ENCODE measurements at regions not wholly inside any gene's neighbourhood (a gene's known extent, or its start where the extent isn't known, plus 50 kb on each side); places are given as distances from the start of the nearest gene placed in this dataset.

DNA sequence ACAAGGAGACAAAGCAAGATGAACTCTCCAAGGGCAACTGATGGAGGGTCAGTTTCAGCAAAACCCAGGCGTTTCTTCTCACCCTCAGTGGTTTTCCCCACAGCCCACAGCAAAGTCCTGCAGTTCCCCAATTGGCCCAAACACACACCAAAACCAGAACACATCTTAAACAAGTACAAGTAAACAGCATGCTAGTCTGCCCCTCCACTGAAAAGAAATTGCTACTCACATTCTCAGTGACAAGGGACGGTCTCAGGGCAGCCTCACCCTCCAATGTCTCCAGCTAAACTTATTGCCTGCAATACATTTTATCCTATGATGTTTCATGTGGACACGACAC is 300.6 kb upstream of the IRX3 start:
- no peak for TF ChIP-seq TAF1 (IDR thresholded peaks at IDR 0.05; ENCODE audit: borderline replicate concordance, insufficient read depth, low read length)
- no peak for TF ChIP-seq SIN3A (IDR thresholded peaks at IDR 0.05; ENCODE audit: borderline replicate concordance, insufficient read depth, low read length)
- TF ChIP-seq, protein P1, sequence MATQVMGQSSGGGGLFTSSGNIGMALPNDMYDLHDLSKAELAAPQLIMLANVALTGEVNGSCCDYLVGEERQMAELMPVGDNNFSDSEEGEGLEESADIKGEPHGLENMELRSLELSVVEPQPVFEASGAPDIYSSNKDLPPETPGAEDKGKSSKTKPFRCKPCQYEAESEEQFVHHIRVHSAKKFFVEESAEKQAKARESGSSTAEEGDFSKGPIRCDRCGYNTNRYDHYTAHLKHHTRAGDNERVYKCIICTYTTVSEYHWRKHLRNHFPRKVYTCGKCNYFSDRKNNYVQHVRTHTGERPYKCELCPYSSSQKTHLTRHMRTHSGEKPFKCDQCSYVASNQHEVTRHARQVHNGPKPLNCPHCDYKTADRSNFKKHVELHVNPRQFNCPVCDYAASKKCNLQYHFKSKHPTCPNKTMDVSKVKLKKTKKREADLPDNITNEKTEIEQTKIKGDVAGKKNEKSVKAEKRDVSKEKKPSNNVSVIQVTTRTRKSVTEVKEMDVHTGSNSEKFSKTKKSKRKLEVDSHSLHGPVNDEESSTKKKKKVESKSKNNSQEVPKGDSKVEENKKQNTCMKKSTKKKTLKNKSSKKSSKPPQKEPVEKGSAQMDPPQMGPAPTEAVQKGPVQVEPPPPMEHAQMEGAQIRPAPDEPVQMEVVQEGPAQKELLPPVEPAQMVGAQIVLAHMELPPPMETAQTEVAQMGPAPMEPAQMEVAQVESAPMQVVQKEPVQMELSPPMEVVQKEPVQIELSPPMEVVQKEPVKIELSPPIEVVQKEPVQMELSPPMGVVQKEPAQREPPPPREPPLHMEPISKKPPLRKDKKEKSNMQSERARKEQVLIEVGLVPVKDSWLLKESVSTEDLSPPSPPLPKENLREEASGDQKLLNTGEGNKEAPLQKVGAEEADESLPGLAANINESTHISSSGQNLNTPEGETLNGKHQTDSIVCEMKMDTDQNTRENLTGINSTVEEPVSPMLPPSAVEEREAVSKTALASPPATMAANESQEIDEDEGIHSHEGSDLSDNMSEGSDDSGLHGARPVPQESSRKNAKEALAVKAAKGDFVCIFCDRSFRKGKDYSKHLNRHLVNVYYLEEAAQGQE (IDR thresholded peaks at IDR 0.05; ENCODE audit: insufficient read depth in 1 of 2, low read depth in 2 of 2, low read length in 2 of 2) = no peak
- TF ChIP-seq FOXP2 (optimal IDR thresholded peaks at IDR 0.05; ENCODE audit: borderline replicate concordance, extremely low read depth, extremely low read length, insufficient read depth) = no peak
- TF ChIP-seq POLR2AphosphoS5 (IDR thresholded peaks at IDR 0.05; ENCODE audit: low read depth, low read length) = no peak

DNA sequence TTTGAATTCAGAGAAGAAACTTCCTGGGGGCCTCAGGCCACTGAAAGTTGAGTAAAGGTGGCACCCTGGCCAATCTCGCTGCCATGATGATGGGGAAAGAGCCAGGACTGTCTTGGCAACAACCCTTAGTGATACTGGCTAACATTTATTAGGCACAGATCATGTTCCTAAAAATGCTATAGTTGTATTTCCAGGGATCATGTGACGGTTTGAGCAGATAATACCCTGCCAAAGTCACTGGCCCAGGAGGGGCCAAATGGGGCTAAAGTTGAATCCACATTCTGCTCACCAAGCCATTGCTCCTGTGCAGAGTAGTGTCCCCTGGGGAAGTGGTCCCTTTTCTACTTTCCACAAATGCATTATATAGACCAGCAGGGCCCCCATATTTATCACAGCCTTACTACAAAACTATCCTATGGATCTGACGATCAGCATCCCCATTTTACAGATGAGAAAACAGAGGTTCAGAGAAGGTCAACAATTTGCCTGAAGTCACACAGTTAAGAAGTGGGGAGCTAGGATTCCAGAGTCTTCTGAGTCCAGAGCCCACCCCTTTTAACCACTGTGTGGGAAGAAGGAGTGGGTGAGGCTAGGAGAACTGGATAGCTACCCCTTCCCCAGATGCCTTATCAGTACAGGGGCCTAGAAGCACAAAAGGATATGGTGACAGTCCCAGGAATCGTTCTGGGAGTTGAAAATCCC is 300.0 kb upstream of the IRX3 start:
- TF ChIP-seq, protein P1 (IDR thresholded peaks at IDR 0.05; ENCODE audit: insufficient read depth in 1 of 2, low read depth in 2 of 2, low read length in 2 of 2) = no peak
- TF ChIP-seq SIN3A (IDR thresholded peaks at IDR 0.05; ENCODE audit: borderline replicate concordance, insufficient read depth, low read length) (no peak), FOXP2 (optimal IDR thresholded peaks at IDR 0.05; ENCODE audit: borderline replicate concordance, extremely low read depth, extremely low read length, insufficient read depth) (no peak), POLR2AphosphoS5 (IDR thresholded peaks at IDR 0.05; ENCODE audit: low read depth, low read length) (no peak), TAF1 (IDR thresholded peaks at IDR 0.05; ENCODE audit: borderline replicate concordance, insufficient read depth, low read length) (no peak)

DNA sequence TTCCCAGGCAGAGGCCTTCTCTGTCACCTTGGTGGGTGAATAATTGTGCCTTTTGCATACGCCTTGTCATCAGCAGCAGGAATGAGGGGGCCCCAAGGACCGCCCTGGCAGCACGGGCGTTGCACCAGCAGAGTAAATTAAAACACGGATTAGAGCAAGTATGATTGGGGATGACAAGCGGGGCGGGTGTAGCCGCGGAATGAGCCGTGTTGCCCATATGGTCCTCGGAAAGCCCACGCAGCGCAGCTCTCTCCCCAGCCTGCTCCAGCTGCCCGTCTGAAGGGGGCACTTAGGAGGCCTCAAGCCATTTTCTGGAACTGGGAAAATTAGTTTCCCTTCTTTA is 299.4 kb upstream of the IRX3 start:
- TF ChIP-seq SIN3A (IDR thresholded peaks at IDR 0.05; ENCODE audit: borderline replicate concordance, insufficient read depth, low read length) (no peak), FOXP2 (optimal IDR thresholded peaks at IDR 0.05; ENCODE audit: borderline replicate concordance, extremely low read depth, extremely low read length, insufficient read depth) (no peak), TAF1 (IDR thresholded peaks at IDR 0.05; ENCODE audit: borderline replicate concordance, insufficient read depth, low read length) (no peak), POLR2AphosphoS5 (IDR thresholded peaks at IDR 0.05; ENCODE audit: low read depth, low read length) (no peak)
- TF ChIP-seq, protein P1 (IDR thresholded peaks at IDR 0.05; ENCODE audit: insufficient read depth in 1 of 2, low read depth in 2 of 2, low read length in 2 of 2) = no peak

DNA sequence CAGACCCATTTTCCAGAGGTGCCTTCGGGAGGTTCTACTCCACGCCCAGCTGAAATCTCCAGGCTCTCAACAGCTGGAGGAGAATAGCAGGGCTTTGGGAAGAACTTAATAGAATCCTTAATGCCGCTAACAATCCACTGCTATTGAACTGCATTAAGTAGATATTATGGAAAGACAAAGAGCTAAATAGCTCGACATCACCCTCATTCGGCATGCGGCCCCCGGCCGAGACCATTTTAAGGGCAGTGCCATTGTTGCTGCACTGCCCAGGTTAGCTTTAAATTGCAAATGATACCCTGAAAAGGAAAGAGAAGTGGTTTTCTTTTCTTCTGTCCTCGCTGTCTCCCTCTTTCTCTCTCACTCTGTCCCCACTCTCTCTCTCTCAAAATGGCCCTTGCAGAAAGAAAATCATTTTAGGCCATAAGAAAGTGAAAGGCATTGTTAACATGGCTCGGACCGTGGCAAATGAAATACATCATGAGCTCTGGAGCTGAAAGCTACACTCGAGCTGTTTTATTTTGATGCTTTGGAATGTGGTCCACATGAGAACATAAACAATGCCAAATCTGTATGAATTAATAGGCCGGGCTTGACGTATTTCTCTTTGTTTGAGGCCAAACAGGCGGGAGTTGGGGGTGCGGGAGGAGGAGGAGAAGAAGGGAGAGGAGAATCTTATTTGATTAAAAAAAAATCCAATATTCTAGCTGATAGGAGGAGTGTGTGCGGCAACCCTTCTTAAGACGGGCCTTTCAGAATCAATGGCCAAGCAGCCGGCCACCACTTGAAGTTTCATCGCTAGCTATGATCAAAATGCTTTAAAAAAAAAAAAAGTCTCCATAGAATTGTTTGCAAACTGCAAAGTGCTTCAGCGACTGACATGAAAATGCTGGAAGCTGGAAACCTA is 298.8 kb upstream of the IRX3 start:
- TF ChIP-seq FOXP2 (optimal IDR thresholded peaks at IDR 0.05; ENCODE audit: borderline replicate concordance, extremely low read depth, extremely low read length, insufficient read depth) = no peak
- TF ChIP-seq, protein P1 (IDR thresholded peaks at IDR 0.05; ENCODE audit: insufficient read depth in 1 of 2, low read depth in 2 of 2, low read length in 2 of 2) = no peak
- no peak for TF ChIP-seq TAF1 (IDR thresholded peaks at IDR 0.05; ENCODE audit: borderline replicate concordance, insufficient read depth, low read length)
- TF ChIP-seq SIN3A (IDR thresholded peaks at IDR 0.05; ENCODE audit: borderline replicate concordance, insufficient read depth, low read length) = no peak
